HuH-7.5 (cell line): ENCODE measurements at regions not wholly inside any gene's neighbourhood (a gene's known extent, or its start where the extent isn't known, plus 50 kb on each side); places are given as distances from the start of the nearest gene placed in this dataset.

Experiments
- DNase-seq: peaks from one replicate; pipeline ENCODE4 v3.0.0; 2011; ENCODE audit warnings: low spot score

DNA sequence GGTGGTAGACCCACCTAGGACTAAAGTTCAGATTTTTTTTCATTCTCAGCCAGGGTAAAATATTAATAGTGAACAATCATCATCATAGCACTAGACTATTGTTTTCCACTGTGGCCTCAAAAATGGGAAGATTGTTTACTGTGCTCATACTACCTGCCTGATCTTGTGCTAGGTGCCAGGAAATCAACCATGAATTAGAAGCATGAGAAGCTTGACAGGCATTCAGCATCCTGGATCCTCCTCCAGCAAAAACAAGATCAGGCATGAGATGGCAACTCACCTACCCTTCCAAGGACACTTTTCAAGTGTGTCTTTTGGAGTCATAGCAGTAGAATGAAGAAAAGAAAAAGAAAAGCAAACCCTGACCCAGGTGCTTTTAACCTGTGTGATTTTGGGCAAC lies 174.2 kb downstream of the CYLD start:
- no peak for DNase-seq

DNA sequence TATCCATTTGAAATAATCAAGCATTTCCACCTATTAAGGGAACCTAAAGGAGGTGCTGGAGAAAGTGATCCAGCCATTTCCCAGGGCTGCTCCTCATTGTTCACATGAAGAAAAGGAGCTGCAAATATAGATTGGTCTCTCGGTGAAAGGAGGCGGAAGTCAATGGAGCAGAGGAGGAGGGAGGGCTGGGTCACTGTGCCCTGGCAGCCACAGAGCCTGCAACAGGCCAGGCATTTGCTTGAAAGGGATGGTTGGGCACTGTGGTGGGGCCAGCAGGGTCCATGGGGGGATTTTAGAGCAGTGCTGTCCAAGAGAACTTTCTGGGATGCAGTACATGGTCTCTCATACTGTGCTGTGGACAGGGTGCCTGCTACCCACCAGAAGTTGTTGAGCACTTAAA lies 173.2 kb downstream of the CYLD start:
- no peak for DNase-seq

GRCh38 chr16:50910736-50911100 lies 168.8 kb downstream of the CYLD start:
- no peak for DNase-seq

GRCh38 chr16:50909831-50910735 lies 168.2 kb downstream of the CYLD start:
- no peak for DNase-seq

GRCh38 chr16:50908468-50908867 lies 166.6 kb downstream of the CYLD start:
- DNase-seq, result no peak

DNA sequence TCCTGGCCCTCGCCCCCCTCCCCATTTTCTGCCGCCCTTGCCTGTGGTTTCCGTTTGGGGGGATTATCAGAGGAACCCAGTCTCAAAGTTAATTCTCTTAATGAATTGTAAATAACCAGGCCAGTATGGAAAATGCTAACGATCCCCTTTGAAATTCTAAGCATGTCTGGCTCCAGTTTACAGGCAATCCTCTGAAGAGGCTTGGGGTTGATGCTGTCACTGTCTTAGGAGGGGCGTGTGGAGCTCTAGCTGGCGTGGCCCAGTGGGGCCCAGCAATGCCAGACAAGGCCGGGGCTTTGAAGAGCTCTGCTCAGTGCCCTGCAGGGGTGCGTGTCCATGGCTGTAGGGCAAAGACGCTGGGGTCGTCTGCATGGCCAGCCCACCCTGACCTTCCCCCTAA lies 164.6 kb downstream of the CYLD start:
- no peak for DNase-seq

DNA sequence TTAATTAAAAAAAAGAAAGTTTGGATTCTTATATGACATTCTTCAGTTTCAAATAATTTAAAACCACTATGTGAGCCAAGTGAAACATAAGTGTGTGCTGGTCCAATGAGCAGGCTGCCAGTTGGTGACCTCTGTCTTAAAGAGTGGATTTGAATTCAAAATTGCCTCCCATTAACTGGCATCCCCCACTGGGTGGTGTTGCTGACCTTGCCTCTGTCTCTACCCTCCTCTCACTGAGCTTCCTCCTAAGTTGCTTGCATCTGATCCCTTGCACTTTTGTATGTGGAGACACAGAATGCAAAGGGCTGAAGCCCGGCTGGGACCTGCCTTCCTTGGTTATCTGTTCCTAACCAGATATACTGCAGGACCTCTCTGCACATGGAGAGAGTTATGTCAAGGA lies 160.6 kb downstream of the CYLD start:
- DNase-seq, result no peak

DNA sequence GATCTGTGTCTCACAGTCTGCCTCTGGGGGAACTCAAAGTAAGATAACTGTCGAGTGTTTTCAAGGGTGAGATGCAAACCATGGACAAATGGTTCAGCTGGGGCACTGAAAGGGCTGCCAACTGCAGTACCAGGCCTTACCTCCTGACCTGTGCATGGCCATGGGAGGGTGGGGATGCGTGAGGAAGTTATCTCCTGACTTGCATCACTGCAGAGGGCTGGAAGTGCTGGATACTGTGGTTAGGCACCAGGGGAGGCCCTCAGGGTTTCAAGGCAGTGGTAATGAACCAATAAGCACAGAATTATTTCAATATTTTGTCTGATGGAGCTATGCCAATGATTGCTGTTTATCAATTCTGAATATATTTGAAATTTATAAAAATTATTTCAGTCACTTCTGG lies 159.2 kb downstream of the CYLD start:
- DNase-seq, result no peak

- no peak for DNase-seq
Measured at GRCh38 chr16:50900391-50900942, 158.6 kb downstream of the CYLD start.

DNA sequence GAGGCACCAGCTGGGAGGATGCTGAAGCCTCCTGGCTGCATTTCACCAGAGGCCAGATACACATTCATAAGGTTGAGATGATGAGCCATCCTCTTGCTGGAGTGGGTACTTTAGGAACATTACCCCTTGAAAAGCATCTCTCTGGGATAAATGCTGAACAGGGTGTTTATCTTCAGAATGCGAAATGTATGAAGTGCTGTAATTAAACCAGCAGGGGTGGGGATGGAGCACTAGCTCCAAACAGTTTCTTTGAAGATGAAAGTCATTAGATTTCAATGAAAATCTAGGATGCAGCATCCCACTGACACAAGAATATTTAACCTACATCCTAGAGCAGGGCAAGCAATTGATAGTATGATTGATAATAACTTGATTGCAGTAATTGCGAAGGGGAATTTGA lies 158.1 kb downstream of the CYLD start:
- no peak for DNase-seq

GRCh38 chr16:50889746-50890145 lies 147.9 kb downstream of the CYLD start:
- no peak for DNase-seq

GRCh38 chr16:50889276-50889675 lies 147.4 kb downstream of the CYLD start:
- no peak for DNase-seq

GRCh38 chr16:50888486-50889261 lies 146.8 kb downstream of the CYLD start:
- DNase-seq, result no peak

DNA sequence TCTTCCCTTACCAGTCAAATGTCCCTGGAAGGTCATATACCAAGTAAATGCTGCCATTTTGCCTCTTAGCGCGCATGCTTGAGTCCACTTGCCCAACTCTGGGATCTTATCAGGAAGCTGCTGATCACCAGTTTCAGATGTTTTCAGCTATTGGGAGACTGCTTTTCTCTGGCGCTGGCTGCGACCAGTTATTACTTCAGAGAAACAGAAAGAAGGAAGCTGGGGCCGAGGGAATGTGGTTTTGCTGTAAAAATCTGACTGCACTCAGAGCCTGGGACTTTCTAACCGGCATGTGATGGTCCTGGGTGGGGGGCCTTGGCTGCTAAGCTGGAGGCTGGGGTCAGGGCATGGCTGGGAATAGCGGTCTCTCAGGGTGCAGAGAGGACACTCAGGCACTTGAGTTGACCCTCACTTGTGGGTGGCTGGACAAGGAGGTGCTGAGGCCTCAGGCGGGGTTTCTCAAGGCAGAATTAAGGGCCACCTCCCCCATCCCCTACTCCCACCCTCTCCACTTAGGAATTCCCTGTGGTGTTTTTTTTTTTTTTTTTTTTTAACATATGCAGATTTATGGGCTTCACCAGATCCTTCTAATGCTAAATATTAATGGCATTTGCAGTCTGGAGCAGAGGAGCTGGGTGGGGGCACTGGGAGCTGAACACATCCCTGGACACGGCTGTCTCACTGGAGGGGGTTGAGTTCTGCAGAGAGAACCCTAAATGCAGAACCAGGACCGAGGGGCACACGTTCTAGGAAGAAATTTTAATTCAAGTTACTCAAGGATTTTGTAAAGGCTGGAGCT lies 145.8 kb downstream of the CYLD start:
- no peak for DNase-seq

DNA sequence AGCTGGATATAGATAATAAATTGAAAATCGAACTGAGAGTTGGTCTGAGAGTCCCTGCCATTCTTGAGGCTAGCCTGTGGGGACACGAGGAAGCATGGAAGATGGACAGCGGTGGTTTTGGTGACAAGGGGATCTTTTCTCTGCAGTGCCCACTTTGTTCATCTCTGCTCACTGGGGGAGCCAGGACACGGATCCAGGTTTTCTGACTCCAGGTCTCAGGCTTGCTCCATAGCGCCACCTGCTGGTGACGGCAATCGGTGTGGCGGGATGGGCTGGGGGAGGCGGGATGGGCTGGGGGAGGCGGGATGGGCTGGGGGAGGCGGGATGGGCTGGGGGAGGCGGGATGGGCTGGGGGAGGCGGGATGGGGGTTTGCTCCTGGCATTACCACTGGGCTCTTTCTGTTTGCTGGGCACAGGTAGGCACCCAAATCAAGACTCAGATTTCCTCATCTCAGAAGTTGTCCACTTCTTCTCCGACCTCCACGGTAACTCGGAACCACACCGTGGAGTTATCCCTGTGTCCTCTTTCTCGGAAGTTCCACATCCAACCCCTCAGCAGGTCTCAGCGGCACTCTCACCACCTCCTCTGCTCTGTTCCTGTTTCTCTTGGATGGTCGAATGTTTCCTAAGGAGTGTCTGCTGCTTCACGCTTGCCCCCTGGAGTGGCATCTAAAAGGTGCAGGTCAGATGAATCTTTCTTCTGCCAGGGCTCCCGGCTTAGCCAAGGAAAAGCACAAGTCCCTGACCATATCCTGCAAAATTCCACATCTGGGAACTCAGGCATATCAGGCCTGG lies 142.4 kb downstream of the CYLD start:
- DNase-seq, result peak; percentile 20

DNA sequence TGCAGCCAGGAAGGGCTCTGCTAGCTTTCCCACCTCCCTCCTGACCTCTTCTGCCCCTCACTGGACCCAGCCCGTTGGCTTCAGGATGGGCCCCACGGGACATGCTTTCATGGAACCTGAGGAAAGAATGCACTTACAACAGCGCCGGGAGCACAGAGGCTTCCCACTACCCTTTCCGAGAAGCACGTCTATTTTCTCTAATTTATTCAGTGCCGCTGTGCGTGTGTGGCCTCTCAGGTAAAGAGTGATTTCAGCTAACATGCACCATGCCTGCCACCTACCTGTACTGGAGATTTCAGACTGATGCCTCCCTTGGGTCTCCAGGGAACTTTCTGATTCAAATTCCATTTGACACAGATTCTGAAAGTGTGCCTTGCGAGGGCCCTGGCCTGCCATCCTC lies 140.1 kb downstream of the CYLD start:
- DNase-seq, result no peak

GRCh38 chr16:50881331-50881830 lies 139.5 kb downstream of the CYLD start:
- DNase-seq, result no peak

GRCh38 chr16:50880926-50881325 lies 139.0 kb downstream of the CYLD start:
- no peak for DNase-seq

GRCh38 chr16:50879873-50880695 lies 138.2 kb downstream of the CYLD start:
- no peak for DNase-seq

- DNase-seq, result no peak
Measured at GRCh38 chr16:50878966-50879615, 137.2 kb downstream of the CYLD start.
